ENCODE measurements at regions not wholly inside any gene's neighbourhood (a gene's known extent, or its start where the extent isn't known, plus 50 kb on each side); places are given as distances from the start of the nearest gene placed in this dataset.
"Not testable (repeated sequence)": the region's sequence is repeated elsewhere in the genome, so short reads cannot be mapped to it uniquely, and the experiment has no call there.

GRCh38 chr9:135405145-135405464 lies 74.5 kb upstream of the PPP1R26 start:
- not testable (repeated sequence) for H3K4me3 Mint-ChIP-seq, H3K27ac Mint-ChIP-seq

DNA sequence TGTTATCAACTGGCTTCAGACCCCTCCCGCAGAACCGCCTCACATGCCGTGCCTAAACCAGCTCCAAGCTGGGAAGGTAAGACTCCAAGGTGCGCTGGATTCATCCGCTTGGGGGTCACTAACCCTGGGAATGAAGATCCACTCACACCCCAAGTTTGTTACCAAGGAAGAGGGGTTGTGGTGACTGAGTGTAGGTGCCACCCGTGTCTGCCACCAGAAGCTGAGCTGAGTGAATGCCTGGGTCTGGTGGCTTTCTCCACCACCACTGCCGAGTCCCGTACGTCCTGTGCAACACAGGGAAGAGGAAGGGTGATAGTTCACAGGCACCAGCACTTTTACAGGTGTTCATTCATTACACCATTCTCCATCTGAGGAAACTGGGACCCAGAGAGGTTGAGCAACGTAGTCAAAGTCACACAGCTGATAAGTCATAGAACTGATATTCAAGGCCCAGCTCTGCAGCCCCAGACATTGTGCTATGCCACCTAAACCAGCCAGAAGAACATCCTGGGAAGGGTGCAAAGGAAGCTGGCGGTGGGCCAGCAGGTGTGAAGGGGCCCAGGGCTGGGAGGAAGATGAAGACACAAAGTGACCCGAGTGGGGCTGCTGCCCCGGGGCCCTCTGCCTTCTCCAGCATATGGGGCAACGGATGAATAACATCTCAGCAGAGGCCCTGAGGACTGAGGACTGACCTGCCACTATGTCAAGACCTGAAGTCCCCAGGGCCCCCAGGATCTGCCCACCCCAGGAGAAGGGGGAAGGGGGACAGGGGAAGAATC lies 70.9 kb upstream of the PPP1R26 start:
- no peak overlapping the region for H3K27ac Mint-ChIP-seq
- no peaks in the 10 kb centered on the region for H3K36me3 Mint-ChIP-seq
- ATAC-seq (ENCODE audit: low read depth in 2 of 2) (no peak), DNase-seq (no peak)
- Histone ChIP-seq H3K4me1 (ENCODE audit: control insufficient read depth, insufficient read depth, low read length, poor library complexity, severe bottlenecking) (peaks cover 4% of the 10 kb centered on the region), H3K9me3 (ENCODE audit: control insufficient read depth in 2 of 2, low read length in 2 of 2) (no peaks in the 10 kb centered on the region), H3K4me3 (ENCODE audit: low read depth, low read length) (no peak overlapping the region), H3K27ac (ENCODE audit: insufficient read depth, low read length, poor library complexity, severe bottlenecking) (no peak overlapping the region), H3K27me3 (ENCODE audit: control insufficient read depth, insufficient read depth, low read length) (no peaks in the 10 kb centered on the region), H3K36me3 (ENCODE audit: control insufficient read depth, insufficient read depth, low read length) (no peaks in the 10 kb centered on the region)
- no peaks in the 10 kb centered on the region for H3K4me1 Mint-ChIP-seq
- no peaks in the 10 kb centered on the region for H3K9me3 Mint-ChIP-seq
- H3K4me3 Mint-ChIP-seq = no peak overlapping the region
- peaks cover 24% of the 10 kb centered on the region for H3K27me3 Mint-ChIP-seq

More at GRCh38 chr9:135405145-135405464, 74.5 kb upstream of the PPP1R26 start:
- not testable (repeated sequence) for ATAC-seq (ENCODE audit: low read depth in 2 of 2); H3K4me3 ChIP-seq (ENCODE audit: low read depth, low read length); DNase-seq; H3K27ac ChIP-seq (ENCODE audit: insufficient read depth, low read length, poor library complexity, severe bottlenecking); H3K4me1 ChIP-seq (ENCODE audit: control insufficient read depth, insufficient read depth, low read length, poor library complexity, severe bottlenecking); H3K9me3 ChIP-seq (ENCODE audit: control insufficient read depth in 2 of 2, low read length in 2 of 2); H3K36me3 Mint-ChIP-seq; H3K9me3 Mint-ChIP-seq; H3K27me3 ChIP-seq (ENCODE audit: control insufficient read depth, insufficient read depth, low read length); H3K36me3 ChIP-seq (ENCODE audit: control insufficient read depth, insufficient read depth, low read length); H3K4me1 Mint-ChIP-seq
- peaks cover 22% of the 10 kb centered on the region for H3K27me3 Mint-ChIP-seq

- Histone ChIP-seq H3K27me3 (ENCODE audit: control insufficient read depth, insufficient read depth, low read length) (no peaks in the 10 kb centered on the region), H3K4me1 (ENCODE audit: control insufficient read depth, insufficient read depth, low read length, poor library complexity, severe bottlenecking) (peaks cover 4% of the 10 kb centered on the region), H3K27ac (ENCODE audit: insufficient read depth, low read length, poor library complexity, severe bottlenecking) (no peak overlapping the region), H3K4me3 (ENCODE audit: low read depth, low read length) (no peak overlapping the region), H3K9me3 (ENCODE audit: control insufficient read depth in 2 of 2, low read length in 2 of 2) (no peaks in the 10 kb centered on the region), H3K36me3 (ENCODE audit: control insufficient read depth, insufficient read depth, low read length) (no peaks in the 10 kb centered on the region)
- no peaks in the 10 kb centered on the region for H3K9me3 Mint-ChIP-seq
- H3K36me3 Mint-ChIP-seq = no peaks in the 10 kb centered on the region
- no peak overlapping the region for H3K4me3 Mint-ChIP-seq
- H3K4me1 Mint-ChIP-seq = no peaks in the 10 kb centered on the region
- no peak overlapping the region for H3K27ac Mint-ChIP-seq
- DNase-seq (no peak), ATAC-seq (ENCODE audit: low read depth in 2 of 2) (no peak)
- peaks cover 24% of the 10 kb centered on the region for H3K27me3 Mint-ChIP-seq
Observed at GRCh38 chr9:135409286-135410200, 70.0 kb upstream of the PPP1R26 start.

DNA sequence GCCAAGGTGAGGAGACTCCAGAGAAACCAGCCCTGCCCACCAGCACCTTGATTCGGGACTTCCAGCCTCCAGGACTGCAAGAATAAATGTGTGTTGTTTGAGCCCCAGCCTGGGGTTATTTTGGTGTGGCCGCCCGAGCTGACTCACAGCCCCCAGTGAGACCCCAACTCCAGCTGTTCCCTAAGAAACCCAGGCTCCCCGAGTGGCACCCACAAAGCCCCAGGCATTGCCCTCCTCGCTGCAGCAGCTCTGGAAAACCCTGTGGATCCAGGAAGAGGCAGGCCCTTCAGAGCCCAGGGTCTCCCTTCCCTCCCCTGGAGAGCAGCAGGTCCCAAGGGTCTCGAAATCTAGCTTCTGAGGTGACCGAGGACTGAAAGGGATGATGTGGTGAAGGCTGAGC lies 69.2 kb upstream of the PPP1R26 start:
- peaks cover 4% of the 10 kb centered on the region for H3K4me1 ChIP-seq (ENCODE audit: control insufficient read depth, insufficient read depth, low read length, poor library complexity, severe bottlenecking)
- H3K9me3 ChIP-seq (ENCODE audit: control insufficient read depth in 2 of 2, low read length in 2 of 2) = no peaks in the 10 kb centered on the region
- Mint-ChIP-seq H3K4me3 (no peak overlapping the region), H3K36me3 (no peaks in the 10 kb centered on the region), H3K9me3 (no peaks in the 10 kb centered on the region), H3K4me1 (no peaks in the 10 kb centered on the region), H3K27me3 (peaks cover 24% of the 10 kb centered on the region), H3K27ac (no peak overlapping the region)
- H3K27ac ChIP-seq (ENCODE audit: insufficient read depth, low read length, poor library complexity, severe bottlenecking) = no peak overlapping the region
- DNase-seq = no peak
- ATAC-seq (ENCODE audit: low read depth in 2 of 2) = no peak
- H3K4me3 ChIP-seq (ENCODE audit: low read depth, low read length) = no peak overlapping the region
- no peaks in the 10 kb centered on the region for H3K27me3 ChIP-seq (ENCODE audit: control insufficient read depth, insufficient read depth, low read length)
- H3K36me3 ChIP-seq (ENCODE audit: control insufficient read depth, insufficient read depth, low read length) = no peaks in the 10 kb centered on the region

DNA sequence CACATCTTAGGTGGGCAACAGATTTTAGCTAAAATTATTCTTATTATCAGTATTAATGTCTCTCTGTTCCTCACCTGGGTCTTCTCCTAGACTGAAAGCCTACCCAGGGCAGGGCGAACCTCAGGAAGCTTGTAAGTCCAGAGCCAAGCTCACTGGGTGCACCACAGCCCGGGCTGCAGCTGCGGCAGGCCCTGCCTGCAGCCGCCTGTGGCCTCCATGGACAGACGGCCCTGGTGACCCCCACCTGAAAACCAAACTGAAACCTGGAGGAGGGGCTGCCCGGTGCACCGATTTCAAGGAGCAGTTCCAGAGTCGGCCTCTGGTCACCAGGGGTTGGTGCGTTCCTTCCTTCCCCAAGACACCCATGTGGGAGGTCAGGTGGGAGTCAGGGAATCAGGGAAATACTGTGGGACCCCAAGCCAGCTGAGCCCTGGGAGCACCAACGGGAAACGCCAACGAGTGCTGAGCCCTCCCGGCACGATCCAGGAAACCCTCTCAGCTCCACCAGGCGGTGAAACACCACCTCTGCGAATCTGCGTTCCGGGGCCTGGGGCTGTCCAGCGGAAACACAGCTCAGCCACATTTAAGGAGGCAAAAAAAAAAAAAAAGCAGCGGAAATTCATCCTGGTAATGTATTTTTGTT lies 68.6 kb upstream of the PPP1R26 start:
- ATAC-seq (ENCODE audit: low read depth in 2 of 2) (no peak), DNase-seq (no peak)
- peaks cover 4% of the 10 kb centered on the region for H3K4me1 ChIP-seq (ENCODE audit: control insufficient read depth, insufficient read depth, low read length, poor library complexity, severe bottlenecking)
- Mint-ChIP-seq H3K9me3 (no peaks in the 10 kb centered on the region), H3K4me1 (no peaks in the 10 kb centered on the region), H3K36me3 (no peaks in the 10 kb centered on the region), H3K27me3 (peaks cover 24% of the 10 kb centered on the region), H3K27ac (no peak overlapping the region), H3K4me3 (no peak overlapping the region)
- H3K27me3 ChIP-seq (ENCODE audit: control insufficient read depth, insufficient read depth, low read length) = no peaks in the 10 kb centered on the region
- no peaks in the 10 kb centered on the region for H3K9me3 ChIP-seq (ENCODE audit: control insufficient read depth in 2 of 2, low read length in 2 of 2)
- H3K36me3 ChIP-seq (ENCODE audit: control insufficient read depth, insufficient read depth, low read length) = no peaks in the 10 kb centered on the region
- no peak overlapping the region for H3K27ac ChIP-seq (ENCODE audit: insufficient read depth, low read length, poor library complexity, severe bottlenecking)
- no peak overlapping the region for H3K4me3 ChIP-seq (ENCODE audit: low read depth, low read length)

GRCh38 chr9:135411605-135412004 lies 68.0 kb upstream of the PPP1R26 start:
- not testable (repeated sequence) for DNase-seq; H3K9me3 Mint-ChIP-seq; H3K27ac Mint-ChIP-seq; H3K27ac ChIP-seq (ENCODE audit: insufficient read depth, low read length, poor library complexity, severe bottlenecking); ATAC-seq (ENCODE audit: low read depth in 2 of 2); H3K4me3 ChIP-seq (ENCODE audit: low read depth, low read length); H3K27me3 ChIP-seq (ENCODE audit: control insufficient read depth, insufficient read depth, low read length); H3K36me3 Mint-ChIP-seq; H3K36me3 ChIP-seq (ENCODE audit: control insufficient read depth, insufficient read depth, low read length); H3K4me1 Mint-ChIP-seq; H3K4me1 ChIP-seq (ENCODE audit: control insufficient read depth, insufficient read depth, low read length, poor library complexity, severe bottlenecking); H3K4me3 Mint-ChIP-seq; H3K9me3 ChIP-seq (ENCODE audit: control insufficient read depth in 2 of 2, low read length in 2 of 2)
- H3K27me3 Mint-ChIP-seq = peaks cover 24% of the 10 kb centered on the region

GRCh38 chr9:135412315-135413085 lies 67.1 kb upstream of the PPP1R26 start:
- not testable (repeated sequence) for H3K9me3 Mint-ChIP-seq

More at GRCh38 chr9:135412315-135413085, 67.1 kb upstream of the PPP1R26 start:
- H3K27me3 ChIP-seq (ENCODE audit: control insufficient read depth, insufficient read depth, low read length); H3K36me3 Mint-ChIP-seq; H3K4me1 Mint-ChIP-seq; H3K27ac Mint-ChIP-seq; H3K4me3 ChIP-seq (ENCODE audit: low read depth, low read length); H3K27ac ChIP-seq (ENCODE audit: insufficient read depth, low read length, poor library complexity, severe bottlenecking); H3K9me3 ChIP-seq (ENCODE audit: control insufficient read depth in 2 of 2, low read length in 2 of 2); H3K4me3 Mint-ChIP-seq; H3K36me3 ChIP-seq (ENCODE audit: control insufficient read depth, insufficient read depth, low read length); H3K4me1 ChIP-seq (ENCODE audit: control insufficient read depth, insufficient read depth, low read length, poor library complexity, severe bottlenecking): not testable (repeated sequence)
- peak; percentile 33 to 59 (median 58) for DNase-seq
- peak; percentile 65 to 77 for ATAC-seq (ENCODE audit: low read depth in 2 of 2)
- H3K27me3 Mint-ChIP-seq = peaks cover 27% of the 10 kb centered on the region
